GM20000 (cell line): ENCODE measurements at regions not wholly inside any gene's neighbourhood (a gene's known extent, or its start where the extent isn't known, plus 50 kb on each side); places are given as distances from the start of the nearest gene placed in this dataset.

ENCODE experiments used
- DNase-seq: peaks from one replicate; pipeline ENCODE4 v3.0.0; 2012; ENCODE audit warnings: low spot score
- TF ChIP-seq, protein P1 (sequence below): IDR thresholded peaks from 2 replicates; pipeline ENCODE4 v1.5.1; 2012; ENCODE audit warnings: mild to moderate bottlenecking, control low read depth; ENCODE audit errors: extremely low read depth, missing control alignments

DNA sequence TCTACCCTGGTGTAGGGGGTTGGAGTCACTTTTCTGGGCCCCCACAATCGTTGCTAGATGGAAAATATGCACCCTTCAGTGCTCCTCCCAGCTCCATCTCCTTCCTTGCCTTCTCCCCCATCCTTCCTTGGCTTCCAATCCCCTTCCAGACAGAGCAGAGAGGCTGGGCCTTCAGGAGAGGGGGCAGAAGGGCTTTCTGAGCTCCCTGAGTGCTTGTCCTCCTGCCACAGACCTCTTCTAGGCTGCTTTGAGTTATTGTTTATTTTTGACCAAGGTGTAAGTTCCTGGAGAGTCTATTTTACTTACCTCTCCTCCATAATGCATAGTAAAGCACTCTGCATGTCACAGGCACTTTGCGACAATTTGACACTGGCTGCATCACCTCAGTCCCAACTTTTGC, 96.4 kb upstream of the CNKSR3 start:
- TF ChIP-seq, protein P1, sequence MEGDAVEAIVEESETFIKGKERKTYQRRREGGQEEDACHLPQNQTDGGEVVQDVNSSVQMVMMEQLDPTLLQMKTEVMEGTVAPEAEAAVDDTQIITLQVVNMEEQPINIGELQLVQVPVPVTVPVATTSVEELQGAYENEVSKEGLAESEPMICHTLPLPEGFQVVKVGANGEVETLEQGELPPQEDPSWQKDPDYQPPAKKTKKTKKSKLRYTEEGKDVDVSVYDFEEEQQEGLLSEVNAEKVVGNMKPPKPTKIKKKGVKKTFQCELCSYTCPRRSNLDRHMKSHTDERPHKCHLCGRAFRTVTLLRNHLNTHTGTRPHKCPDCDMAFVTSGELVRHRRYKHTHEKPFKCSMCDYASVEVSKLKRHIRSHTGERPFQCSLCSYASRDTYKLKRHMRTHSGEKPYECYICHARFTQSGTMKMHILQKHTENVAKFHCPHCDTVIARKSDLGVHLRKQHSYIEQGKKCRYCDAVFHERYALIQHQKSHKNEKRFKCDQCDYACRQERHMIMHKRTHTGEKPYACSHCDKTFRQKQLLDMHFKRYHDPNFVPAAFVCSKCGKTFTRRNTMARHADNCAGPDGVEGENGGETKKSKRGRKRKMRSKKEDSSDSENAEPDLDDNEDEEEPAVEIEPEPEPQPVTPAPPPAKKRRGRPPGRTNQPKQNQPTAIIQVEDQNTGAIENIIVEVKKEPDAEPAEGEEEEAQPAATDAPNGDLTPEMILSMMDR = no peak
- no peak for DNase-seq

DNA sequence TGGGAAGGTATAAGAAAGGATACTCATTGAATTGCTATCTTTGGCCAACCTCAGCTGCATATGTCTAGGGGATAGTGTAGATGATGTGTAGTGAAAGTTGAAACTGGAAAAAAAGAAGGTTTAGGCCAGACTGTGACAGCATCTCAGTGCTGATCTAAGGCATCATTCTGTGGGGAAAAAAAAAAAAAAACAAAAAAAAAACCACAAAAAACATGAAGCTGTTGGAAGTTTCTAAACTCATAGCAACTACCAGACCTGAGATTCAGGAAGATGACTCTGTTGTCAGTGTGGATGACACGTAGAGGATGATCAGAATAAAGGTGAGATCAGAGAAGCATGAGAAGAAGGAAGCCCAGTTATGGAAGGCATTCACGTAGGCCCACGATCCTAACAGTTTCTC, 100.8 kb upstream of the CNKSR3 start:
- TF ChIP-seq, protein P1 = no peak

GRCh38 chr6:154611847-154612246, 101.4 kb upstream of the CNKSR3 start:
- DNase-seq = no peak
- TF ChIP-seq, protein P1 = no peak

More for the DNA sequence above, 100.8 kb upstream of the CNKSR3 start:
- DNase-seq = no peak

DNA sequence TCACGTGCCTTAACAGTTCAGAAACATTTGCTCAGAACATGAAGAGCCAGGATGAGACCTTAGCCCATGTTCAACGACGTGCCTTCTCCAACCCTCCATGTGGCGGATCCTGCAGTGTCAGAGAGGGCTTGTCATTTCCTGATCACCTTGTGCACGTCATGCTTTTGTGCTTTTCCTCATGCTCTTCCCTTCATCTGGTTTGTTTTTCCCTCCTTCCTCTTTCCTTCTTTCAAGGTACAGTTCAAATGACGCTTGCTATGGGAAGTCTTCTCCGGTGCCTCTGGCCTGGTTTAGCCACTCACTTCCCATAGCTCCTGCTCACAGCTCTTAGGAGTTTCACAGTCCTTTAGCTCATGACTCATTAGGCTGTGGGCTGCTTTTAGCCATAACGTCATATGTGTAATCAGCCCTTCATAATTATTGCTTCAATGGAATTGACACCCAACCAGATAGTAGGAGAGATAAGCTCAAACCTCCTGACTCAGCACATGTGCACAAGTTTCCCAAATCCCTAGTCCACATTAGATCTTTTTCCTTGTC, 102.7 kb upstream of the CNKSR3 start:
- TF ChIP-seq, protein P1 = no peak

DNA sequence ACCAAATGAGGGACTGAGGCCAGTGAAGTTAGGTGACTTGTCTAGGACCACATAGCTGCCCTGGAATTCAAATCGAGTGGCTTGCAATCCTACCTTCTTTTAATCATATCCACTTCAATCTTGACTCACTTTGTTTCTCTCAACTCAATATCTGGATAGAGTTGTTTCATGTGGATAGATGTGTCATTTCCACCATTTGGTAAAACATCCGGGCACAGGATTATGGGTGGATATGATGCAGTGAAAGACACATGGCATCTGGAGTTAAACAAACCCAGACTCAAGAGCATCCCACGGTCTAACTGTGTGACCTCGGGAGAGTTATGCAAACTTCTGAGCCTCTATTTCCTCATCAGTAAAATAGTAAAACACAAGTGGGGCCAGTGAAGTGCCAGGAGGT, 103.6 kb upstream of the CNKSR3 start:
- DNase-seq = no peak
- TF ChIP-seq, protein P1 = no peak

More for the DNA sequence above, 102.7 kb upstream of the CNKSR3 start:
- no peak for DNase-seq

DNA sequence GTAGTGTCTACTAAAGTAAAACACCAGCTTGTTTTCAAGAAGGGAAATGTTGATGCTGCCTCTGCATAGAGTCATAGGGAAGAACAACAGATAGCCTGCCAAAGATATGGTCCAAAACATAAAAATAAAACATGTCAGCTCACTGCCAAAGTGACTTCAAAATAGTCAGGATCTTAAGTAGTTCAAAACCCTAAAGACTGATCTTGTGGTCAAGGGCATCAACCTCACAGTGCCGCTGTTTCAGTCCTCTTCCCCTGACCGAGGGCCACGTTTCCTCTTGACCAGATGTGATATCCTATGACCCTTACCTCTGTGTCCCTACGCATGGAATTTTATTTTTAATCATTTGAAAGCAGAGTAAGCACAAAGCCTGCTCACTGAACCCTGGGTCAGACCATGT, 104.2 kb upstream of the CNKSR3 start:
- TF ChIP-seq, protein P1 = no peak
- no peak for DNase-seq

- TF ChIP-seq, protein P1 = no peak
- DNase-seq = no peak
These were observed 105.1 kb upstream of the CNKSR3 start for GRCh38 chr6:154615483-154616025.
